Stimulated activated CD8-positive, alpha-beta memory T cell treated with anti-CD3 and anti-CD28 coated beads, Interleukin-15, amount 100 ng/mL, for 24 hours (primary cell): ENCODE measurements at regions not wholly inside any gene's neighbourhood (a gene's known extent, or its start where the extent isn't known, plus 50 kb on each side); places are given as distances from the start of the nearest gene placed in this dataset.

ENCODE experiments used
- DNase-seq: peaks from one replicate; pipeline ENCODE4 v3.0.0-alpha.2; 2020; ENCODE audit warnings: low read depth

GRCh38 chr5:124234022-124234769 is 512.2 kb downstream of the ZNF608 start:
- no peak for DNase-seq

- no peak for DNase-seq
Measured at GRCh38 chr5:124232515-124232914, 513.9 kb downstream of the ZNF608 start.

GRCh38 chr5:124231802-124232201 is 514.6 kb downstream of the ZNF608 start:
- DNase-seq = no peak

GRCh38 chr5:124231230-124231629 is 515.2 kb downstream of the ZNF608 start:
- no peak for DNase-seq

- no peak for DNase-seq
Measured at GRCh38 chr5:124230456-124230855, 516.0 kb downstream of the ZNF608 start.

- DNase-seq = no peak
Measured at GRCh38 chr5:124229352-124229751, 517.1 kb downstream of the ZNF608 start.

- no peak for DNase-seq
Measured at GRCh38 chr5:124227914-124228313, 518.5 kb downstream of the ZNF608 start.

- DNase-seq = no peak
Measured at GRCh38 chr5:124220418-124220817, 526.0 kb downstream of the ZNF608 start.

- DNase-seq = no peak
Measured at GRCh38 chr5:124212934-124213333, 533.5 kb downstream of the ZNF608 start.

GRCh38 chr5:124210111-124210910 is 536.1 kb downstream of the ZNF608 start:
- DNase-seq = no peak

GRCh38 chr5:124207118-124207517 is 539.3 kb downstream of the ZNF608 start:
- DNase-seq = no peak

- no peak for DNase-seq
Measured at GRCh38 chr5:124206540-124206939, 539.9 kb downstream of the ZNF608 start.

- no peak for DNase-seq
Measured at GRCh38 chr5:124203303-124203702, 543.1 kb downstream of the ZNF608 start.

- no peak for DNase-seq
Measured at GRCh38 chr5:124200381-124200780, 546.1 kb downstream of the ZNF608 start.

GRCh38 chr5:124199893-124200292 is 546.5 kb downstream of the ZNF608 start:
- no peak for DNase-seq

- DNase-seq = no peak
Measured at GRCh38 chr5:124195411-124195810, 551.0 kb downstream of the ZNF608 start.

- DNase-seq = no peak
Measured at GRCh38 chr5:124194282-124194681, 552.2 kb downstream of the ZNF608 start.

- no peak for DNase-seq
Measured at GRCh38 chr5:124193371-124193789, 553.1 kb downstream of the ZNF608 start.

GRCh38 chr5:124192716-124193115 is 553.7 kb downstream of the ZNF608 start:
- no peak for DNase-seq

- no peak for DNase-seq
Measured at GRCh38 chr5:124185716-124186115, 560.7 kb downstream of the ZNF608 start.

GRCh38 chr5:124182133-124182532 is 564.3 kb downstream of the ZNF608 start:
- DNase-seq = no peak

- no peak for DNase-seq
Measured at GRCh38 chr5:124180875-124181461, 565.5 kb downstream of the ZNF608 start.

GRCh38 chr5:124180299-124180874 is 566.1 kb downstream of the ZNF608 start:
- no peak for DNase-seq
